SU-DHL-6 (cell line): ENCODE measurements at regions not wholly inside any gene's neighbourhood (a gene's known extent, or its start where the extent isn't known, plus 50 kb on each side); places are given as distances from the start of the nearest gene placed in this dataset.

Experiments
- CTCF ChIP-seq: fragments of 200-600 bp; sonication (generic); IDR thresholded peaks from one replicate; pipeline ENCODE4 v1.5.1; 2017; ENCODE audit warnings: antibody characterized with exemption, mild to moderate bottlenecking, low read length, moderate library complexity; ENCODE audit not compliant: insufficient read depth, poor library complexity, severe bottlenecking
- EZH2phosphoT487 ChIP-seq: fragments of 200-600 bp; sonication (generic), shearing (Covaris generic); conservative IDR thresholded peaks from 2 replicates; pipeline ENCODE4 v1.6.1; 2018; ENCODE audit warnings: mild to moderate bottlenecking, antibody characterized with exemption, low read length, moderate library complexity, mixed read lengths

GRCh38 chr13:59348617-59349016, 815.1 kb downstream of the DIAPH3 start:
- no peak for TF ChIP-seq CTCF
- TF ChIP-seq EZH2phosphoT487, result no peak
